ENCODE measurements at regions not wholly inside any gene's neighbourhood (a gene's known extent, or its start where the extent isn't known, plus 50 kb on each side); places are given as distances from the start of the nearest gene placed in this dataset.
"Not testable (repeated sequence)": the region's sequence is repeated elsewhere in the genome, so short reads cannot be mapped to it uniquely, and the experiment has no call there.

DNA sequence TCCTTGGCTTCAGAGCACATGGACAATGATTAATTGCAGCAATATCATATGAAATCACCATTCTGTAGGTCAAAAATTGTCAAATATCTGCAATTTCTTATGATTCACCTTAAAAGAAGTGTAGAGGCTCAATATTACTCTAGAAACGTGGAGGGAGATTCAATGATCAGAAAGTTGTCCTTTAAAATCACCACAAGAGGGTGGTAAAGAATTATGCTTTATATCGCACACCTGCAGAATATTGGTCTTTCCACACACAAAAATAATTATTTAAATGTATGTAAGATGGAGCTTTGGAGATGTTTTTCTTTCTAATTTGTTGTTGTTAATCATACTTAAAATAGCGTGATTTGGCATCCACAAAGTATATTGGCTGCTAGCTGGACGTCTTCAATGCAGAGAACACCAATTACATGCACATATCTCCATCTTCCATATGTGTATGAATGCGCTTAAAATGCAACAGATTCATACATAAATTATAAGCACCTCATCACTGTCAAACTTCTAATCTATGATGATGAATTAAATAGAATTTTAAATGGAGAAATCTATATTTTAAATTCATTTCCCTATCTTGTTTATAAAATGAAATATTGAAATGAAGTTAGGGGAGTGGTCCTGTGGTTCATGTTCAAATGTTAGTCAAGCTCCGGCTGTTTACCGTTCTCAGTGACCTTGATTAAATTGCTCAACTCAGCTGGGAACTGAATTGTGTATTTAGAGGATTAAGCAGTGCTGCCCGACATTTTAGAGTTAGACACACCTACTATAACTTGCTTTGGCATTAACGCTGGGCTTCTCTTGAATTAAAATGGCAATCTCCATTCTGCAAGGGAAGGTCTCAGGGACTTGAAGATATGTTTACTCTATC, 153.5 kb upstream of the CHL1 start:
- DNase-seq (peak in 2 of 5 donors; percentile 25 to 26), FAIRE-seq (peak; percentile 93)
- H3K27ac ChIP-seq (ENCODE audit: low read depth in 2 of 2, low read length in 2 of 2); intact Hi-C loops (cut with DNase I); H3K4me1 ChIP-seq (ENCODE audit: control insufficient read depth in 2 of 3, insufficient read depth in 2 of 3, low read depth in 1 of 3, low read length in 3 of 3); H3K4me3 ChIP-seq (ENCODE audit: low read length in 3 of 3); H3K27me3 ChIP-seq (ENCODE audit: control insufficient read depth, insufficient read depth, low read length); H3K9ac ChIP-seq (ENCODE audit: low read length in 3 of 3); H3K36me3 ChIP-seq (ENCODE audit: control insufficient read depth in 2 of 3, insufficient read depth in 3 of 3, low read length in 3 of 3); H3K9me3 ChIP-seq (ENCODE audit: control insufficient read depth in 2 of 3, insufficient read depth in 1 of 3, low read length in 3 of 3): not testable (repeated sequence)
- TF ChIP-seq, protein P1, sequence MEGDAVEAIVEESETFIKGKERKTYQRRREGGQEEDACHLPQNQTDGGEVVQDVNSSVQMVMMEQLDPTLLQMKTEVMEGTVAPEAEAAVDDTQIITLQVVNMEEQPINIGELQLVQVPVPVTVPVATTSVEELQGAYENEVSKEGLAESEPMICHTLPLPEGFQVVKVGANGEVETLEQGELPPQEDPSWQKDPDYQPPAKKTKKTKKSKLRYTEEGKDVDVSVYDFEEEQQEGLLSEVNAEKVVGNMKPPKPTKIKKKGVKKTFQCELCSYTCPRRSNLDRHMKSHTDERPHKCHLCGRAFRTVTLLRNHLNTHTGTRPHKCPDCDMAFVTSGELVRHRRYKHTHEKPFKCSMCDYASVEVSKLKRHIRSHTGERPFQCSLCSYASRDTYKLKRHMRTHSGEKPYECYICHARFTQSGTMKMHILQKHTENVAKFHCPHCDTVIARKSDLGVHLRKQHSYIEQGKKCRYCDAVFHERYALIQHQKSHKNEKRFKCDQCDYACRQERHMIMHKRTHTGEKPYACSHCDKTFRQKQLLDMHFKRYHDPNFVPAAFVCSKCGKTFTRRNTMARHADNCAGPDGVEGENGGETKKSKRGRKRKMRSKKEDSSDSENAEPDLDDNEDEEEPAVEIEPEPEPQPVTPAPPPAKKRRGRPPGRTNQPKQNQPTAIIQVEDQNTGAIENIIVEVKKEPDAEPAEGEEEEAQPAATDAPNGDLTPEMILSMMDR (IDR thresholded peaks at IDR 0.05; ENCODE audit: borderline replicate concordance, extremely low read depth, insufficient read depth), result peak; percentile 27

DNA sequence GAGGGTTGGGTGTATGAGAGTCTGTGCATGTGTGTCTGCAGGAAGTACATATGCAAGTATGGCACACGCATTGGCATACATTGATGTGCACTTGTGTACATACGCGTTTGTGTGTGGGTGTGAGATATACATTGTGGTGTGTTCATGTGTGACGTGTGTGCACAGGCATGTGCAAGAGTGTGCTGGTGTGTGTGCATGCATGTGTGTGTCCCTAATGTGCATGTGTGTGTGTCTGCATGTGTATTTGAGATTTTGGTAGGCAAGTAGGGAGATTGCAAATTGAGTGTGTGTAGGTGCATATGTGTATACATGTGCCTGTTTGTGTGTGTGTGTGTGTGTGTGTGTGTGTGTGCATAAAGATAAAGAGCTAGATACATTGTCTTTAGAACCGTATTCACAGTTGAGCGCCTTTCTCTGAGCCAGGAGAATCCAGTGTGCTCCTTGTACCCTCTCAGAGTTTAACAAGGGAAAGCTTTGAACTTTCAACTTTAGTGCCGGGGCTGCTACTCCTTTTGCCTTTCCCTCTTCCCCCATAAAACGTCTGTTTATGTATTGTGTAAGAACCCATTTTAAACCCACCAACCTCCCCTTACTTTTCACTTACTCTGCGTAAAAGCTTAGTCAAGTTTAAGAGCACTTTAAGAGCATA, 152.4 kb upstream of the CHL1 start:
- H3K4me1 ChIP-seq (ENCODE audit: control insufficient read depth in 2 of 3, insufficient read depth in 2 of 3, low read depth in 1 of 3, low read length in 3 of 3), result peaks cover 0 to 6% (median 3%) of the 10 kb centered on the region in 3 donors
- H3K4me3 ChIP-seq (ENCODE audit: low read length in 3 of 3), result peak overlapping the region in 1 of 3 donors; percentile 45
- H3K9me3 ChIP-seq (ENCODE audit: control insufficient read depth in 2 of 3, insufficient read depth in 1 of 3, low read length in 3 of 3), result no peaks in the 10 kb centered on the region
- TF ChIP-seq, protein P1 (IDR thresholded peaks at IDR 0.05; ENCODE audit: borderline replicate concordance, extremely low read depth, insufficient read depth), result no peak
- DNase-seq (peak in 1 of 5 donors; percentile 9), FAIRE-seq (no peak)
- no peak overlapping the region for H3K9ac ChIP-seq (ENCODE audit: low read length in 3 of 3)
- no peaks in the 10 kb centered on the region for H3K36me3 ChIP-seq (ENCODE audit: control insufficient read depth in 2 of 3, insufficient read depth in 3 of 3, low read length in 3 of 3)
- peak overlapping the region; percentile 33 to 37 for H3K27ac ChIP-seq (ENCODE audit: low read depth in 2 of 2, low read length in 2 of 2)
- H3K27me3 ChIP-seq (ENCODE audit: control insufficient read depth, insufficient read depth, low read length), result peaks cover 3% of the 10 kb centered on the region
- intact Hi-C loops (cut with DNase I), result no loop called here

DNA sequence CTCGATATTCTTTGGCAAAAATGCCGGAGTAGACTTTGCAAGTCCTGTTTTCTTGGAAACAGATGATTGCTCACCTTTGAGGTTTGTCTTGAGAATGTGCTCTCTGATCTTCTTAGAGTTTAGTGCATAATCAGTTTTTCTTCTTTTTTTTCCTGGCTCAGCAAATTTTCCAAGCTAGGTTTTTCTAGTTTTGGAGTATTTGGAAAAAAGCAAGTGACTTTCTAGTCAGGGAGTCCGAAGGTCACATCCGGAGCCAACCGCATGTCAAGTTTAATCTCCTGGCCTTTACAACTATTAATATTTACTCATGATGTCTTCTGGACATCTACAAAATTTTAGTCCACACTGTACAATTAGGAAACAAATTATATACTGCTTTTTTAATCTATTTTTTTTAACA, 151.6 kb upstream of the CHL1 start:
- H3K4me3 ChIP-seq (ENCODE audit: low read length in 3 of 3); H3K9me3 ChIP-seq (ENCODE audit: control insufficient read depth in 2 of 3, insufficient read depth in 1 of 3, low read length in 3 of 3); H3K36me3 ChIP-seq (ENCODE audit: control insufficient read depth in 2 of 3, insufficient read depth in 3 of 3, low read length in 3 of 3); H3K4me1 ChIP-seq (ENCODE audit: control insufficient read depth in 2 of 3, insufficient read depth in 2 of 3, low read depth in 1 of 3, low read length in 3 of 3); H3K9ac ChIP-seq (ENCODE audit: low read length in 3 of 3); H3K27me3 ChIP-seq (ENCODE audit: control insufficient read depth, insufficient read depth, low read length); H3K27ac ChIP-seq (ENCODE audit: low read depth in 2 of 2, low read length in 2 of 2); intact Hi-C loops (cut with DNase I): not testable (repeated sequence)
- peak in 1 of 5 donors; percentile 9 for DNase-seq
- FAIRE-seq, result peak; percentile 54

DNA sequence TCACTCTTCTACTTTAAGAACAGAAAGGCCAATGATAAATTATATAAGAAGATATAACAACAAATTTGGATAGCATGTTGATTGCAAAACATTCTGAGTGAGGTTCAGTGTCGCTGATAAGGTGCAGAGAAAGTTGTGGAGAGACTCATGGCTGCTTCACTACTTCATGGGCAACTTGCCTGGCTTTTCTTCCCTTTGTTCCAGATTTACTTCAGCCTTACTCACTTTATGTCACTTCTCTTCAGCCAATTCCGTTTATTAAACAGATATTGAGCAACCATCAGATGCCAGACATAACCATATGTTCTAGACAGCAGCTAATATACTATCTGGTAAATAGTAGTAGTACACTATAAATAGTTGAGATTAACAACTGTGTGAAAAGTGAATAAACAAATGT, 150.0 kb upstream of the CHL1 start:
- TF ChIP-seq, protein P1 (IDR thresholded peaks at IDR 0.05; ENCODE audit: borderline replicate concordance, extremely low read depth, insufficient read depth), result no peak
- Histone ChIP-seq H3K36me3 (ENCODE audit: control insufficient read depth in 2 of 3, insufficient read depth in 3 of 3, low read length in 3 of 3) (no peaks in the 10 kb centered on the region), H3K27ac (ENCODE audit: low read depth in 2 of 2, low read length in 2 of 2) (no peak overlapping the region), H3K27me3 (ENCODE audit: control insufficient read depth, insufficient read depth, low read length) (peaks cover 3% of the 10 kb centered on the region), H3K4me3 (ENCODE audit: low read length in 3 of 3) (no peak overlapping the region), H3K9me3 (ENCODE audit: control insufficient read depth in 2 of 3, insufficient read depth in 1 of 3, low read length in 3 of 3) (no peaks in the 10 kb centered on the region), H3K4me1 (ENCODE audit: control insufficient read depth in 2 of 3, insufficient read depth in 2 of 3, low read depth in 1 of 3, low read length in 3 of 3) (peaks cover 0 to 6% (median 3%) of the 10 kb centered on the region in 3 donors), H3K9ac (ENCODE audit: low read length in 3 of 3) (no peak overlapping the region)
- no peak for FAIRE-seq
- intact Hi-C loops (cut with DNase I), result no loop called here
- DNase-seq, result no peak

DNA sequence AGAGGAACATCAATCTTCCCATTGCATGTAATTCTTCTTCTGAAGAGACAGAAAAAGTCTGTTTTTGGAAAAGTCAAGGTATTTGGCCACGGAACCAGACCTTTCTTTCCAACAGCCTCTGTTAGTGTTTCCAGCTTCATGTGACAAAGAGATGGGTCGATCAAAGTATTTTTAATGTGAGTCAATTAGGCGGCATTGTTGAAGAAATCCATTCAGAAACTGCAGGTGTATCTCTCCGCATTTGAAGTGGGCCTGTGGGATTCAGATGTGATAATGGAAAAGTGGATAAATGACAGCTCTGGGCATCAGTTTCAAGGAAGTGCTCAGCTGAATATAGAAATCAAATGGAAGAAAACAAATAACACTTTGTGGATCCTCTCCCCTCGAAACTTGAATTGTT, 143.1 kb upstream of the CHL1 start:
- H3K36me3 ChIP-seq (ENCODE audit: control insufficient read depth in 2 of 3, insufficient read depth in 3 of 3, low read length in 3 of 3); DNase-seq; H3K27ac ChIP-seq (ENCODE audit: low read depth in 2 of 2, low read length in 2 of 2); H3K9me3 ChIP-seq (ENCODE audit: control insufficient read depth in 2 of 3, insufficient read depth in 1 of 3, low read length in 3 of 3); H3K27me3 ChIP-seq (ENCODE audit: control insufficient read depth, insufficient read depth, low read length); H3K4me3 ChIP-seq (ENCODE audit: low read length in 3 of 3); H3K9ac ChIP-seq (ENCODE audit: low read length in 3 of 3); intact Hi-C loops (cut with DNase I); H3K4me1 ChIP-seq (ENCODE audit: control insufficient read depth in 2 of 3, insufficient read depth in 2 of 3, low read depth in 1 of 3, low read length in 3 of 3); FAIRE-seq: not testable (repeated sequence)

All from kidney (tissue), 13 donors.